Nephron (organoid): ENCODE measurements at regions not wholly inside any gene's neighbourhood (a gene's known extent, or its start where the extent isn't known, plus 50 kb on each side); places are given as distances from the start of the nearest gene placed in this dataset.

Experiments
- H3K27ac Mint-ChIP-seq, 3 experiments: 2 replicates each; pipeline ENCODE4 v1.8.0; 2020; ENCODE audit warnings: mixed read lengths in 3 of 3, mild to moderate bottlenecking in 2 of 3, moderate library complexity in 1 of 3
- H3K27me3 Mint-ChIP-seq: 2 replicates; pipeline ENCODE4 v1.8.0; 2021; ENCODE audit warnings: low read depth, mild to moderate bottlenecking, moderate library complexity, mixed read lengths
- H3K36me3 Mint-ChIP-seq: 2 replicates; pipeline ENCODE4 v1.8.0; 2020; ENCODE audit warnings: low read depth, mixed read lengths
- H3K4me1 Mint-ChIP-seq: 2 replicates; pipeline ENCODE4 v1.8.0; 2020; ENCODE audit warnings: mixed read lengths
- H3K4me3 Mint-ChIP-seq, 3 experiments: 2 replicates each; pipeline ENCODE4 v1.8.0; 2020; ENCODE audit warnings: mild to moderate bottlenecking in 3 of 3, mixed read lengths in 3 of 3, moderate library complexity in 2 of 3
- H3K9me3 Mint-ChIP-seq: 2 replicates; pipeline ENCODE4 v1.8.0; 2020; ENCODE audit warnings: mixed read lengths
- CTCF ChIP-seq, 3 experiments: fragments of 200-600 bp; sonication (generic); IDR thresholded peaks; one replicate each; pipeline ENCODE4 v1.5.0; 2021; ENCODE audit warnings: antibody characterized with exemption in 3 of 3; ENCODE audit not compliant: unreplicated experiment in 3 of 3

- peaks cover 15% of the 10 kb centered on the region for H3K9me3 Mint-ChIP-seq
- H3K36me3 Mint-ChIP-seq: peaks cover 3% of the 10 kb centered on the region
- H3K27ac Mint-ChIP-seq: no peak overlapping the region
- no peak for TF ChIP-seq CTCF (IDR thresholded peaks at IDR 0.05; ENCODE audit: unreplicated experiment in 3 of 3)
- H3K27me3 Mint-ChIP-seq: no peaks in the 10 kb centered on the region
- no peak overlapping the region for H3K4me3 Mint-ChIP-seq
- H3K4me1 Mint-ChIP-seq: no peaks in the 10 kb centered on the region
These were observed 387.2 kb downstream of the TMEM114 start for GRCh38 chr16:8203101-8203500.

GRCh38 chr16:8200839-8201238 lies 389.5 kb downstream of the TMEM114 start:
- H3K9me3 Mint-ChIP-seq: peaks cover 15% of the 10 kb centered on the region
- H3K27ac Mint-ChIP-seq: no peak overlapping the region
- H3K4me1 Mint-ChIP-seq: no peaks in the 10 kb centered on the region
- H3K4me3 Mint-ChIP-seq: no peak overlapping the region
- H3K36me3 Mint-ChIP-seq: peaks cover 3% of the 10 kb centered on the region
- no peaks in the 10 kb centered on the region for H3K27me3 Mint-ChIP-seq
- TF ChIP-seq CTCF (IDR thresholded peaks at IDR 0.05; ENCODE audit: unreplicated experiment in 3 of 3): no peak

- peaks cover 4% of the 10 kb centered on the region for H3K27me3 Mint-ChIP-seq
- H3K9me3 Mint-ChIP-seq: peaks cover 15% of the 10 kb centered on the region
- H3K4me1 Mint-ChIP-seq: no peaks in the 10 kb centered on the region
- H3K36me3 Mint-ChIP-seq: peaks cover 3% of the 10 kb centered on the region
- H3K27ac Mint-ChIP-seq: no peak overlapping the region
- no peak overlapping the region for H3K4me3 Mint-ChIP-seq
- TF ChIP-seq CTCF (IDR thresholded peaks at IDR 0.05; ENCODE audit: unreplicated experiment in 3 of 3): no peak
These were observed 390.9 kb downstream of the TMEM114 start for GRCh38 chr16:8199390-8199789.

GRCh38 chr16:8194794-8195193 lies 395.5 kb downstream of the TMEM114 start:
- TF ChIP-seq CTCF (IDR thresholded peaks at IDR 0.05; ENCODE audit: unreplicated experiment in 3 of 3): peak in 2 of 3 experiments; percentile 22 to 33
- Mint-ChIP-seq H3K9me3 (no peaks in the 10 kb centered on the region), H3K4me3 (no peak overlapping the region), H3K27me3 (peaks cover 6% of the 10 kb centered on the region), H3K27ac (no peak overlapping the region), H3K4me1 (peaks cover 6% of the 10 kb centered on the region), H3K36me3 (no peaks in the 10 kb centered on the region)

- TF ChIP-seq CTCF (IDR thresholded peaks at IDR 0.05; ENCODE audit: unreplicated experiment in 3 of 3): no peak
- Mint-ChIP-seq H3K27me3 (no peaks in the 10 kb centered on the region), H3K4me3 (no peak overlapping the region), H3K27ac (no peak overlapping the region), H3K9me3 (no peaks in the 10 kb centered on the region), H3K36me3 (no peaks in the 10 kb centered on the region), H3K4me1 (peaks cover 6% of the 10 kb centered on the region)
These were observed 401.5 kb downstream of the TMEM114 start for GRCh38 chr16:8188841-8189240.

- Mint-ChIP-seq H3K27ac (no peak overlapping the region), H3K36me3 (no peaks in the 10 kb centered on the region), H3K9me3 (no peaks in the 10 kb centered on the region), H3K4me1 (peaks cover 1% of the 10 kb centered on the region), H3K4me3 (no peak overlapping the region), H3K27me3 (no peaks in the 10 kb centered on the region)
- TF ChIP-seq CTCF (IDR thresholded peaks at IDR 0.05; ENCODE audit: unreplicated experiment in 3 of 3): no peak
These were observed 402.4 kb downstream of the TMEM114 start for GRCh38 chr16:8187782-8188372.
